Left colon (tissue), 2 donors: ENCODE measurements at regions not wholly inside any gene's neighbourhood (a gene's known extent, or its start where the extent isn't known, plus 50 kb on each side); places are given as distances from the start of the nearest gene placed in this dataset.

ENCODE experiments used
- ATAC-seq: fragments of 200-7000 bp; cut with Tn5 transposase; one replicate; pipeline ENCODE4 v1.9.1; 2020; ENCODE audit warnings: mild to moderate bottlenecking, moderate library complexity
- DNase-seq, 2 donors: peaks; one replicate each; pipeline ENCODE4 v3.0.0-alpha.2; 2020
- intact Hi-C, 2 donors: fragments of 100-400 bp; cut with DNase I in 1 of 2; cut with micrococcal nuclease in 1 of 2; formaldehyde crosslinking; loops; one replicate each; pipeline versions ENCODE4 v1.11.2 to v1.14.0; 2022; cut with DNase I, micrococcal nuclease
- donor health status: DM: no; HTN: no; CAD: no.
- donor health status: DM: yes; HTN: yes; CAD: no.

GRCh38 chr12:30514666-30515065, 181.0 kb downstream of the IPO8 start:
- ATAC-seq (no peak), DNase-seq (no peak)
- intact Hi-C loops = no loop called here

DNA sequence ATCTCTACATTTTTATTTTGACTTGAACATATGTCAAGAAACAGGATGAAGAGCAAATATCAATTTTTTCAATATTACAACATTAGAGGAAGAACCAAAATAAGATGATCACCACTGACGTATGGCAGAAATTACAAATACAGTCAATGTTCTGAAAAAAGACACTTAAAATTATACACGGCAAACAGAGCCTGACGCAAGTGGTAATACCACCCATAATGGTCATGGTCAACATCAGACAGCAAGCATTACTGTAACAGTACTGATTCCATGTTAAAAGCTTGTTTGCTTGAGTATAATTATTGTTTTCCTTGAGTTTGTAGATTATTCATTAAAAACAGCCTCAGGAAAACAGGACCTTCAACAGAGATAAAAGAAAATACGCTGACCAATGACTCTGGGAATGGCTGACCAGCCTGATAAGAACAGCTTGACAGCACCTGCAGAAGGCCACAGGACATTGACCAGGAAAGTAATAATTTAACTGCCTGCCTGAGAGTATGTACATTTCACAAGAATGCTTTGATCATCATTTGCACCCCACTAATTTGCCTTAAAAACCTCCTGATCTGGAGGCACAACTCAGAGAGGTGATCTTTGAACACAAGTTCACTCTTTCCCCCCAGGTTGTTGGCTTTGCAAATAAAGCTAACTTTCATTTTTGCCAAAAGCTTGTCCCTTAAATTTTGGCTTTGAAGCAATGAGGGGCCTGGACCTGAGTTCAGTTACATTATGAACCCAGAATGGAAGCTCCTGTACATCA, 187.3 kb downstream of the IPO8 start:
- ATAC-seq = no peak
- intact Hi-C loops = no loop called here
- DNase-seq = no peak

- ATAC-seq (no peak), DNase-seq (no peak)
- intact Hi-C loops = no loop called here
These were observed 188.1 kb downstream of the IPO8 start for GRCh38 chr12:30507576-30507975.

- intact Hi-C loops = no loop called here
- DNase-seq (no peak), ATAC-seq (no peak)
These were observed 189.3 kb downstream of the IPO8 start for GRCh38 chr12:30506411-30506810.

- intact Hi-C loops = no loop called here
- DNase-seq (no peak), ATAC-seq (no peak)
These were observed 194.0 kb downstream of the IPO8 start for GRCh38 chr12:30501718-30502117.

- intact Hi-C loops = no loop called here
- DNase-seq (no peak), ATAC-seq (no peak)
These were observed 195.1 kb downstream of the IPO8 start for GRCh38 chr12:30500532-30500931.

DNA sequence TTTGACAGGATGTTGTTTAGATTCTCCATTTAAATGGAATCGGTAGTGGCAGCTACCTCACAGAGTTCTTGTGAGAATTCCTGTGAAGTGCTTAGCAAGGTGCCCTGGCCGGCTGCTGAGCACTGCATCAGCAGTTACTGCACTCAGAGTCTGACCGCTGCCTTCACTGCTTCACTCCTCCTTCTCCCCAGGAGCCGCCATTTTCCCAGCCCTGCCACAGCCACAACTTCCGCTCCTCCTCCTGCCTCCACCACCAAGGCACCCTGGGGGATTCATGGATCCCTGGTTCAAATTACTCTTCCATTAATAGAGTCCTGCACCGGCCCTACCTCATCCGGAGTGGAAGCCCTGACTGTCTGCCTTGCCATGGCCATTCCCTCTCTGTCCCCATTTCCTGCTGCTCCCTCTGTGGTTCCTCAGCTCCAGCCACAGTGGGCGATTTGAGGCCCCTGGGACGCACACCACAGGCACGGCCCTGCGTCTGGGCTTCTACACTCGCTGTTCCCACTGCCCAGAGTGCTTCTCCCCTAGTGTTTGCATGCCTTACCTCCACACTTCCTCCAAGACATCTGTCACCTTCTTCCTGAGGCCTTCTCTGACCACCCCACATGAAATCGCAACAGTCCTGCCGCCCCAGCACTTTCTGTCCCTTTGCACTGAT, 210.3 kb downstream of the IPO8 start:
- DNase-seq (no peak), ATAC-seq (no peak)
- intact Hi-C loops = no loop called here

- no peak for DNase-seq
- intact Hi-C loops = no loop called here
- no peak for ATAC-seq
These were observed 211.0 kb downstream of the IPO8 start for GRCh38 chr12:30484658-30485057.

DNA sequence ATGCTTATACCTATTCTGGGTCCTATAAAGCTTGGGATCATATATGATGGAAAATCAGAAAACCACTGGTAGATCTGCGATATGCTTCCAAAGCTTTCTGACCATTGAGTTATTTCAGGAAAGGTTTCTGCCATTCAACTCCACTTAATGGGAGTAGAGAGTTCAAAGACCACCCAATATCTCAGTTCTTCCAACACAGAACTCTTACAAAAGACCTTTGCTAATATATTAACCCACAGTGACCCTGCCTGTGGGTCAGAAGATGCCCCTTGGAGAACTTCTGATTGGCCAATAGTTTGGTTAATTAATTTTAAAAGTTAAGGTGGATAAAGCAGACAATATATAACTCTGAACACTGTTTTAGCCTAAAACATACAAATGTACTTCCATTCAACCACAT, 213.0 kb downstream of the IPO8 start:
- intact Hi-C loops = no loop called here
- DNase-seq (no peak), ATAC-seq (no peak)

DNA sequence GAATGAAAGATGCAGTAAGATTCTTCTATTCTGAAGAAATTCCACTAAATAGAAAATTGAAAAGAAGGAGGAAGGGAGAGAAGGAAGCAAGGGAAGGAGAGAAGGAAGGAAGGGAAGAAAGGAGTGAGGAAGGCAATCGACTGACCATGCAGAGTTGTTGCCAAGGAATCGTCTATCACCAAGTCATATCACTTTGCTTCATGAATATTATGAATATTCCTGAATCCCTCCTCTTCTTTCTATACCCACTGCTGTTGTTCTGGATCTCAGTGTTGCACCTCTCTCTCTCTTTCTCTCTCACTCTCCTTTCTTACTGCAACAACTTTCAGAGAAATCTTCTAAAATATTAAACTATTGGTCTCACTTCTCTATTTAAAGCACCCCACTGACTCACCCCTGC, 222.4 kb downstream of the IPO8 start:
- ATAC-seq (no peak), DNase-seq (no peak)
- intact Hi-C loops = no loop called here

DNA sequence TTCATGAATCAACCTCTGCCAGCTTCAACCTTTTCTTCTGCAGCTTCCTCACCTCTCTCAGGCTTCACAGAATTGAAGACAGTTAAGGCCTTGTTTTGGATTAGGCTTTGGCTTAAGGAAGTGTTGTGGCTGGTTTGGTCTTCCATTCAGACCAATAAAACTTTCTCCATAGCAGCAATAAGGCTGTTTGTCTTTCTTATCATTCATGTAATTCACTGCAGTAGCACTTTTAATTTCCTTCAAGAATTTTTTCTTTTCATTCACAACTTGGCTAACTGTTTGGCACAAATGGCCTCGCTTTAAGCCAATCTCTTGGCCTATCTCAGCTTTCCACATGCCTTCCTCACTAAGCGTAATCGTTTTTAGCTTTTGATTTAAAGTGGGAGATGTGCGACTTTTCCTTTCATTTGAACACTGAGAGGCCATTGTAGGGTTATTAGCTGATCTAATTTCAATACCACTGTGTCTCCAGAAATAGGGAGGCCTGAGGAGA, 229.5 kb downstream of the IPO8 start:
- no peak for ATAC-seq
- intact Hi-C loops = no loop called here
- DNase-seq = no peak

DNA sequence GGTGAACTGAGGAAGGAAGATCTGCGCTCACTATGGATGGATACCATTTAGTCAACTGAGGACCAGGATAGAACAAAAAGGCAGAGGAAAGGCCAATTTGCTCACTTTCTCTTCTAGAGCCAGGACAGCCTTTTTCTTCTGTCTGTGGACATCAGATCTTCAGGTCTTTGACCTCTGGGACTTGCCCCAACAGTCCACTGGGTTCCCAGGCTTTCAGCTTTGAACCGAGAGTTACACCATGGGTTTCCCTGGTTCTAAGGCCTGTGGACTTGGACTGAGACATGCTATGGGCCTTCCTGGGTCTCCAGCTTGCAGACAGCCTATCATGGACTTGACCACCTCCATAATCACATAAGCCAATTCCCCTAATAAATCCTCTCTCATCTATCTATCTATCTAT, 232.0 kb downstream of the IPO8 start:
- ATAC-seq (no peak), DNase-seq (no peak)
- intact Hi-C loops = no loop called here

GRCh38 chr12:30462249-30462648, 233.4 kb downstream of the IPO8 start:
- ATAC-seq = no peak
- DNase-seq = no peak
- intact Hi-C loops = no loop called here

DNA sequence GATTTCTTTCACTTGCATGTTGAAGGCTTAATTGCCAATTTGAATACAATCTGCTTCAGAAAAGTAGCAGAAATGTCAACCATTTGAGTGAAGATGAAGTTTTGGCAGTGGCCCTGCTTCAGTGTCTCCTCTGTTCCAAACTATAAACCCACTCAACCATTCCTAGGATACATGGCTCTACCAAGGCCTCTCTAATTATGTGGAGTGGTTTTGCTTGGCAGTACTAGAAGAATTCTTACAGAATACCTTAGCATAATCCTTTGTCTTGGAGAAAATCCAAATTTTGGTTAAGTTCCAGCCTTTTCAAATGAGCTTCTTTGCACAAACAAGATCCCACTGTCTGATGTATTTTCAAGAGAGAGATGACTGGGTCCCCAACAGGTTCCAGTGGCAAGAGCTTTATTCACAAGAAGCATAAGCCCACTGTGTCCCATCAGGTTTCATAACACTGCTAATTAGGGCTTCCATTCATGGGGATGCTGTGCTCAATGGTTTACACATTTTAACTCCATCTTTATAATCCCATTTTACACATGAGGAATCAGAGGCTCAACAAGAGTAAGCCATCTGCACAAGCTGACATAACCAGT, 234.5 kb downstream of the IPO8 start:
- intact Hi-C loops = no loop called here
- ATAC-seq (no peak), DNase-seq (no peak)

DNA sequence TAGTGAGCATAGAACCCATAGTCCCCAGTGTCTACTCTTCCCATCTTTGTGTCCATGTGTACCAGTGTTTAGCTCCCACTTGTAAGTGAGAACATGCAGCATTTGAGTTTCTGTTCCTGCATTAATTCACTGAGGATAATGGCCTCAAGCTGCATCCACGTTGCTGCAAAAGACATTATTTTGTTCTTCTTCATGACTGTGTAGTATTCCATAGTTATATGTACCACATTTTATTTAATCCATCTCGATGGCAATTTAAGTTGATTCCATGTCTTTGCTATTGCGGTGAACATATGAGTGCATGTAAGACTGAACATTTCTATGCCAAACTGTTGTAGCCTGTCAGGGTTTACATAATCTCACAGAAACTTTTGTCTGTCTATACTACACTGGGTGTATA, 237.2 kb downstream of the IPO8 start:
- intact Hi-C loops = no loop called here
- DNase-seq (no peak), ATAC-seq (no peak)

DNA sequence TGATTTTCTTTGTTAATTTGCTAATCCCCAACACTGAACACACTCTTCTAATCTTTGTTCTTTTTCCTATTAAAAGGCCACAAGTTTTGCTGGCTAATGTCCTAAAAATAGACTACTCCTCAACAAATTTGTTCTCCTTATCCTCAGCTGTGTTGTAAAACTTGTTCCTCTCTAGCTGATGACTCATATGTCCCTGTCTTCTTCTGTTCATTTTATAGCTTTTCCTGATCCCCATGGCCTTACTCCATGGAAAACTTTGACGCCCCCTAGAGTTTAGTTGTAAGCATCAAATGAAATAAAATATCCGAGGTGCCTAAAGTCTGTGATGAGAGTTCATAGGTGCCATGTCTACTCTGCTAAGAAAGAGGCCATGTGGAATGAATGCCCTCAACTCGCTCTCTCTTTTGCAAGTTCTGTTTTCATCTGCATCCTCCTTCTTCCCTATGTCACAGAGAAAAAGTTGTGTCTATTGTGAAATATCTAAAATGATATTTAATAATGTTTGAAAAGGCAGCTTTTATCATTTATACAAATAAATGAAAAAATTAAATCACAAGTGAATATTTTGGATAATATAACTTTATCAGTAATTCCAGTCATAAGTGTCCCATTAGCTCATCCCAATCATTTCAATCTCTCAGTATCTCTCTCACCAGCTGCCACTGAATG, 237.9 kb downstream of the IPO8 start:
- ATAC-seq (no peak), DNase-seq (no peak)
- intact Hi-C loops = no loop called here

- DNase-seq = no peak
- intact Hi-C loops = no loop called here
- ATAC-seq = no peak
These were observed 244.8 kb downstream of the IPO8 start for GRCh38 chr12:30450872-30451271.

DNA sequence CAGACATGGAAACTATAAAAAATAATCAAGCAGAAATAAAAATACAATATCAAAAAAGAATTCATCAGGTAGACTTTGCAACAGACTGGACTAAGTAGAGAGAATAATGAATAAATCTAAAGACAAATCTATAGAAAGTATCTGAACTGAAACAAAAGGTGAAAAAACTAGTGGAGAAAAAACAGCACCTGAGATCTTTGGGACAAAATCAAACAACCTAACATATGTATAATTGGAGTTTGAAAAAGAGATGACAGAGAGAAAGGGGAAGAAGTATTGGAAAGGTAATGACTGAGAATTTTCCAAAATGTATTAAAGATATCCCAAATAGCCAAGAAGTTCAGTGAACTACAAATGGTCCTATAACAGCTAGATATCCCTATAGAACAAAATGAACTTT, 245.4 kb downstream of the IPO8 start:
- intact Hi-C loops = no loop called here
- DNase-seq (no peak), ATAC-seq (no peak)

DNA sequence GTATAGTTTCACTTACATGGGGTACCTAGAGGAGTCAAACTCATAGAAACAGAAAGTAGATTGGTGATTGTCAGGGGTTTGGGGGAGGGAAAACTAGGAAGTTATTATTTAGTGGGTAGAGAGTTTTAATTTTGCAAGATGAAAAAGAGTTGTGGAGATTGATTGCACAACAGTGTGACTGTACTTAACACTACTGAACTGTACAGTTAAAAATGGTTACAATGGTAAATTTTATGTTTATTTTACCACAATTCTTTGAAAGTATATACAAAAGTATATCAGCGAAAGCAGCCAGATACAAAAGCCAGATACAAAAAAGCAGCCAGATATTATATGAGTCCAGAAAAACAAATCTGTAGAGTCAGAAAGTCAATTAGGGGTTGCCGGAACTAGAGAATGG, 247.6 kb downstream of the IPO8 start:
- intact Hi-C loops = no loop called here
- ATAC-seq = no peak
- DNase-seq = no peak
